RKO (cell line): ENCODE measurements at regions not wholly inside any gene's neighbourhood (a gene's known extent, or its start where the extent isn't known, plus 50 kb on each side); places are given as distances from the start of the nearest gene placed in this dataset.

Experiments
- DNase-seq: peaks from one replicate; pipeline ENCODE4 v3.0.0-alpha.2; 2016; ENCODE audit warnings: low spot score

DNA sequence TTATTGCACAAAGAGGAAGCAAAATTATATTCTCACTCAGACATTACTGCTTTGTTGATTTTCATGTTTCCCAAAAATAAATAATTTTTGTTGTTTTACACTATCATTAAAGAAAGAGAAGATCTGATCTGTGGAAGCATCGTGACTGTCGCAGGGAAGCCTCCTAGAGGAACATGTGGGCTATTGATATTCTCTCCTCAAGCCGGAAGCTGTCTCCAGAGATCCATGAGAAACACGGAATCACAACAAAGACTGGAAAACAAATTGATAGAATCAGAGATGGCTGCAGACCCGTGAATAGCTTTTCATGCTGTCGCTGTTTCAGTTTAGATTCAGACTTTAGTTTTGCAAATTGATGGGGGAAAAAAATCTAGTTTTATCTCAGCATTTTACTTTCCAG is 235.2 kb upstream of the TMPO start:
- DNase-seq: no peak

DNA sequence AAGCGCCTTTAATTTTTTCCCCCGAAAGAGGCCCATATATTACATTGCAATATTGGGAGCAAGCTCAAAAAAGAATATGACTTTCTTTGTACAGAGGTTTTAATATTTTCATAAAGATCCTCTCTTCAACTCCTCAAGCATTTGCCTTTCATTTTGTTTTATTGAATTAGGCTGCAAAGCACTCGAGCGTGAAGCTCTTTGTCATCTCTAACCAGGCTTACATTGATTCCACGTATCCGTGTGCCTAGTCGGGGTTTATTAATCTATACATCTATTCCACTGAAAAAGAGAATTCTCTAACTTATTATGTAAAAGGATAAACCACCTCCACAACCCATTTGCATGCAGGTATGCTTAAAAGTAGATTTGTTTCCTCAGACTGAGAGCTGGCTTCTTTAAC is 234.8 kb upstream of the TMPO start:
- no peak for DNase-seq

- DNase-seq: no peak
Observed at GRCh38 chr12:98291828-98292227, 223.6 kb upstream of the TMPO start.

DNA sequence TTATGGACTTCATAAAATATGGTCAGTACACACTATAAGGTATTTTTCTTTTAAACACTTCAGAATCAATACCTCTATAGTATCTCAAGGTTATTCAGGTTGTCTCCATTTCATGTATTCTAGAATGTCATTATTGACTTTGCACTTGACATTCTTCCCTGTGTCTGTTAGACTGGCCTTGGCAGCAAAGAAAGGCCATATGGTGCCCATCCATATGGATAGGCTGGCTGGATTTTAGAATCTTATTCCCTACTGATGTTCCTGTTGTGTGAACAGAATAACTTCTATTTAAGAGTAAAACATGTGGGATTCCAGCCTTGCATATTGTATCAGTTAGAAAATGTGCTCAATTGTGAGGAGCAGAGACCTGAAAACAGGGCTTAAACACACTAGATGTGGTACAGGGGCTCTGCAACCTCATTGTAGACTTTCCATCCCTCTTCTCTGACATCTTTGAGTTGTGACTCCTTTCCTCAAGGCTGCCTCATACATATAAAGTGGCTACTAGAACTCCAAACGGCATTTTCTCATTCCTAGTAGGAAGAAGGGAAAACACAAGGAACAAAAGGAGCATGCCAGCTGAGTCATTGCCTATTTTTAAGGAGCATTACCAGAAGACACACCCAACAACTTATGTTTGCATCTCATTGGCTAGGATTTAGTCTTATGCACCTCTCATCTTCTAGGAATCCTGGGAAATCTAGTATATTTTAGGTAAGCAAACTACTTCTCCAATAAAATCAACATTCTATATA is 221.2 kb upstream of the TMPO start:
- no peak for DNase-seq

- DNase-seq: no peak
Observed at GRCh38 chr12:98295681-98296080, 219.7 kb upstream of the TMPO start.

GRCh38 chr12:98296462-98297079 is 218.8 kb upstream of the TMPO start:
- no peak for DNase-seq

DNA sequence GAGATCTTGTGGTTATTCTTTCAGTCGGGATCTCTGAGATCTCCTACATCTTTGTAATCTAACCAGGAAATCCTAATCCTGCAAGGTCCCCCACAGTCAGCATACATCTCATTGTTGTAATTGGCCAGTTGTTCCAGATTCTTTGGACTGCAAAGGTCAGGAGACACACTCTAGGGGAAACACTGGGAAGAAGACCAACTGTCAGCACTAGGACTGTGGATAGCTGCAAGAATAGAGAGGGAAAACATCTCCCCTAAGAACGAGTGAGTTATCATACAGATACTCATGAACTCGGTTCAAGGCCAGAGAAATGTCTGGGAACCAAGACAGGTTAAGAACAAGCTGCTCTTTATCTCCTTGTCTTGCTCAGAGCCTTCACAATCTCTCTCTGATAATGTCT is 217.9 kb upstream of the TMPO start:
- no peak for DNase-seq

GRCh38 chr12:98308141-98308540 is 207.2 kb upstream of the TMPO start:
- no peak for DNase-seq

DNA sequence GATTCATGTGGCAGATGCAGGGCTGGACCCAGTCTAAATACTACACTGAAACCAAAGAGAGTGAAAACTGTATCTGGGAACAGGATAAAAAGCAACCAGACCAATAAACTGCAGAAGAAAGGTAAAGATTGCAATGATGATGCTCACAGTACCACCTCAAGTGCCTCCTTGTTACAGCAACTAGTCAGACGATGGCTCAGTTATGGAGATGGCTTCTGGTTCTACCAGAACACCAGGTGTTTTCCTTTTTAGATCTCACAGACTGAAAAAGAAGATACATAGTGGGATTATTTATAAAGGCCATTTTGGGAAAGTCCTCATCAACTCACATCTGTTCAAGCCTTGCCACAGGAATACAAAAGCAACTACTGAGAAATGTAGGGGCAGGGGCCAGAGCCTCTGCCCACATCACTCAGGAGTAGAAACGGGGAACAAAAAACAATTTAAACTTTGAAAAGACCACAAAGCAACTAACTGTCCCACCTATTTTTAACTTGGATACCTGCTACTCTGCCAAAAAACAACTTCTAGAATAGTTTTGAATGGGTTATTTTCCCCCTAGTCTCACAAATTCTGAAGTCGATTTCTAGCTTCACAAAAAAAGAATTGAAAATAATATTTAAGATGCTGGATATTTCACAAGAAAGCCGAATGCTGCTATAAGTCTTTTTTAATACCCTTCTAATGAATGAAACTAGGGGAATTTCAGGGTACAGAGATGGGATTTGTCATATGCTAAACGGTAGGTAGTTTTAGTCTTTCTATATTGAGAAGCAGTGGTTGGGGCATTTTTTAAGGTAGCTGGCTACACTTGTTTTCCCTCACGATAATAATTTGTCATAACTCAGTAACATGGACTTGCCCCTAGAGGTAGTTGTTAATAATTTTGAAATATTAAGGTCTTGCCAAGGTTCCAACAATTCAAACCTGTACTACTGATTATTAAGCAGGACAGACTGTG is 197.2 kb upstream of the TMPO start:
- DNase-seq: no peak

DNA sequence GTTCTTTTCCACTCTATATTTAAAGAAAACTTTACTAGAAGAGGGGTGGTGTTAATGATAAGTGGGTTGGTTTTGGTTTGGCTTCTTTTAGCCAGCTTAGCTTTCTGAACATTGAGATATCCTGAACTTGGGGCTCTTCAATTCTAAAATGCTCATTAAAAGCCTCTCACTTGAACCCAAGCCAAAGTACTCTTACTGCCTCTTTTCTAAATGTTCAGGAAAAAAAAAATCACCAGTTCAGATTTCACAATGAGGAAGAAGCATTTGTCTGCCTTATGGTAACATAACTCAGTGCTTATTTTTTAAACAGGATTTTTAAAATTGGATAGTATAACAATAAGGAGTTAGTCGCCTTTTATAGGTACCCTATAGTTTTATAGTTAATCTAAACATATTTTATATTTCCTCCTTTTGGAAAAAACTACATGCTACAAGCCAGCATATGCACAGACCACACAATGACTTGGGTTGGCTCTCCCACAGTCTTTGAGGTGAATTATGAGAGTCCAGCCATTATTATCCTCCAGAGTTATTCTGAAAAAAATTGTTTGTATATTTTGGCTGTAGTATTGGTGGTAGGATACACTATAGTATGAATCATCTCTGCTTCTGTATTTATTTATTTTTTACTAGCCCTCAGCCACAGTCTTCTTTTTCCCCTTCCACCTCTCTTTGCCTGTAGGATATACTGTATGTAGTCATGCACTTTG is 195.5 kb upstream of the TMPO start:
- no peak for DNase-seq

- no peak for DNase-seq
Observed at GRCh38 chr12:98325003-98325402, 190.4 kb upstream of the TMPO start.

DNA sequence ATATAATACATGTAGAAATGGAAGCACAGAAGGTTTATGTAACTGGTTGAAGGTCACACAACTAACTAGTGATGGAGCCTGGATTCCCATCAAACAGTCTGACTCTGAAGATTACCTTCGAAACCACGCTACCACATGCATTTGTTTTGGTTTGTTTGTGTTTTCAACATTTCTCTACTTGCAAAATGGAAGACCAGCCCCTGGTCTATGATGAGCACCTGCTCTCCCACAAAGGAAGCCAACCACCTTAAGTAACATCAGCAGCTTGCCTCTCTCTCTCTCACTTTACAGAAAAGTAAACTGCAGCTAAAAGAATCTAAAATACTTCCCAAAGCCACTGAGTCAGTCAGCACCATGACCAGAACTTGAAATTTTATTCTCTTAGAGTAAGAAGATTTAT is 186.9 kb upstream of the TMPO start:
- no peak for DNase-seq

DNA sequence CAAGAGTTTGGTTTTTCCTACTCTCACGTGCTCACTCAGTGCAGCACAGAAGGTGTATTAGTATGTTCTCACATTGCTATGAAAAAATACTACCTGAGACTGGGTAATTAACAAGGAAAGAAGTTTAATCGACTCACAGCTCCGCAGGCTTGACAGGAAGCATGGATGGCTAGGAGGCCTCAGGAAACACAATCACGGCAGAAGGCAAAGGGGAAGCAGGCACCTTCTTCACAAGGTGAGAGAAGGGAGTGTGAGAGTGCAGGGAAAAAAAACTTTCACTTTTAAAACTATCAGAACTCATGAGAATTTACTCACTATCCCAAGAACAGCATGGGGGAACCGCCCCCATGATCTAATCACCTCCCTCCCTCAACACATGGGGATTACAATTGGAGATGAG is 185.8 kb upstream of the TMPO start:
- no peak for DNase-seq

DNA sequence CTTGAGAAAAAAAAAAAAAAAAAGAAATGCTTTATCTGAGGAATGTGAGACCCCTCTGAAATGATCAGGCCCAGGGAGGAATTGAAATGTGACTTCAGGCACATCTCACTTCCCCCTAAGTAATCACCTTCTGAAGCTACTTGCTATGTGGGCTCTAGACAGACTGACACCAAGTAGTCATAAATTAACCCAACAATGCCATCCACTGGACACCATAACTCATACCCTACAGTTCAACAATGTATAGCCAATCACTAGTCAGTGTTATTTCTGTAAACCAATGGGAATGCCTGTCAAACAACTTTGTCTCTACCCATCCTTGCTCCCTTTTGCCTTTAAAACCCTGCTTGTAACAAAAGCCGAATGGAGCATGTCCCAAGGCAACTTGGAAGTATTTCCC is 182.7 kb upstream of the TMPO start:
- DNase-seq: peak; percentile 34

- no peak for DNase-seq
Observed at GRCh38 chr12:98334768-98335167, 180.6 kb upstream of the TMPO start.

- no peak for DNase-seq
Observed at GRCh38 chr12:98341026-98341425, 174.4 kb upstream of the TMPO start.

GRCh38 chr12:98341732-98342131 is 173.7 kb upstream of the TMPO start:
- no peak for DNase-seq

DNA sequence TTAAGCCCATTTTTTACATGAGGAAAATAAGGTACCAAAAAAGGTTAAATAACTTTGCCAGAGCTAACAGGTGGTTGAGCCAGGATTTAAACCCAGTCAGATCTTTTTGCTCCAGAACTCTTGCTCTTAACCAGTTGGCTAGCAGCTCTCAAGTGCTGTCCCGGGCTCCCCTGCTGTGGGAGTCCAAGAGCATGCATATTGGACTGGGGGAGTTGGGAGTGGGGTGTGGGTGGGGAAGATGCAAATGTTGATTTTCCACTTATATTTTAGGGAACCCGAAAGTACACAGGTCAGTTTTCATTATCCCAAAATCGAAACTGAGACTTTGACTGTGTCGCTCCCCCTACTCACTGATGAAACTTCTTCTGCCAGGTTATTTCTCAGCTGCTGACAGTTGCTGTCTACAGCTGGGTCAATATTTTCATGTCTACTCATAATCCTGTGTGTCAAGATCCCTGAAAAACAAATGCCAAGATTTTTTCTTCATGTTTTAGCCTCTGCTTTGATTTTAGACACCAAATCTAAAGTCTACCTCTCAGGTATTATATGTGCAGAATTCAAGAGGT is 172.3 kb upstream of the TMPO start:
- no peak for DNase-seq

GRCh38 chr12:98344046-98344930 is 171.1 kb upstream of the TMPO start:
- DNase-seq: no peak

DNA sequence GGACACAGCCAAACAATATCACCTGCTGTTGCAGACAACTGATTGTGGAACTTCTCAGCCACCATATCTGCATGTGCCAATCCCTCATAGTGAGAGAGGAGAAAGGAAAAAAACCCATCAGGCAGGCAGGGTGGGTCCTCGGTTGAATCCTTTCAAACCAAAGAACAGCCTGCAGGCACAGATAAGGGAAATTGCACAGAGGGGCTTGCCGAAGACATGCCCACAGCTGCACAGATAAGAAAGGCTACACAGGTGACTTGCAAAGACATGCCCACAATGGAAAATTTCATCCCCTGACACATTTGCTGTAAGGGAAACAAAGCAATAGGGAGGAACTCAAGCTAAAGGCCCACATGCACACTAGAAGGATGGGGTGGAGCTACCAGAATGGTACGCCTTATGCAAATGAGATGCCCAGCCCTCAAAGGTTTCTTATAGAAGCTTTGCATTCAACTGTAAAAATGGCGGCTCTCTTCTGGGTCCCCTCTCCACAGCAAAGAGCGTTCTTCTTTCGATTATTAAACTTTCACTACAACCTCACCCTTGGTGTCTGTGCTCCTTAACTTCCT is 170.0 kb upstream of the TMPO start:
- no peak for DNase-seq

DNA sequence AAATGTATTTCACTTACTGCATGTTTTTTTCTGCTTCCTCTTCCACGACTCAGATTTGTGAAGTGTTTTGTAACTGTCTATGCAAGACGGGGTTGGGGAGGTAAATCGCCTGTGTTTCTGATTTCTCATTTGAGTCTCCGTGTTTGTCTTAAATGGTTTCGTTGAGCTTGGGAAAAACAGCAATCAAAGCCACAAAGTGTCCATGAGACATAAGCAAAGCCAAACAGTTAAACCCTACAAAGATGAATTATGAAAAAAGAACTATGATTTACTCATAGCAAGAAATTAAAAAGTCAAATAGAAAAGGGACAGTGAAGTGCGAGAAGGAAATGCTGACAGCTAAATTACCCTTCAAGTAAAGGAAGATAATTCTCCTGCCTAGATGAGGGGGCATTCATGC is 164.3 kb upstream of the TMPO start:
- DNase-seq: no peak
